Cerebellar cortex (tissue), 1 donor: ENCODE measurements at regions not wholly inside any gene's neighbourhood (a gene's known extent, or its start where the extent isn't known, plus 50 kb on each side); places are given as distances from the start of the nearest gene placed in this dataset.
"Not testable (repeated sequence)": the region's sequence is repeated elsewhere in the genome, so short reads cannot be mapped to it uniquely, and the experiment has no call there.

Experiments used
- DNase-seq: peaks from one replicate; pipeline ENCODE4 v3.0.0-alpha.2; 2015; ENCODE audit warnings: low spot score

- not testable (repeated sequence) for DNase-seq
These were observed 571.3 kb upstream of the PCDH7 start for GRCh38 chr4:30148828-30149227.

- DNase-seq, result not testable (repeated sequence)
These were observed 570.6 kb upstream of the PCDH7 start for GRCh38 chr4:30149539-30149938.

GRCh38 chr4:30153427-30153826, 566.7 kb upstream of the PCDH7 start:
- no peak for DNase-seq

- no peak for DNase-seq
These were observed 560.0 kb upstream of the PCDH7 start for GRCh38 chr4:30160140-30160539.

- no peak for DNase-seq
These were observed 547.8 kb upstream of the PCDH7 start for GRCh38 chr4:30172416-30172815.

GRCh38 chr4:30181512-30181911, 538.7 kb upstream of the PCDH7 start:
- no peak for DNase-seq

- DNase-seq, result no peak
These were observed 538.3 kb upstream of the PCDH7 start for GRCh38 chr4:30181918-30182317.

- DNase-seq, result no peak
These were observed 537.4 kb upstream of the PCDH7 start for GRCh38 chr4:30182786-30183185.

GRCh38 chr4:30191902-30192301, 528.3 kb upstream of the PCDH7 start:
- DNase-seq, result no peak

GRCh38 chr4:30207389-30207788, 512.8 kb upstream of the PCDH7 start:
- DNase-seq, result no peak

- no peak for DNase-seq
These were observed 511.3 kb upstream of the PCDH7 start for GRCh38 chr4:30208731-30209435.

GRCh38 chr4:30215973-30216372, 504.2 kb upstream of the PCDH7 start:
- not testable (repeated sequence) for DNase-seq

- no peak for DNase-seq
These were observed 475.0 kb upstream of the PCDH7 start for GRCh38 chr4:30245140-30245539.

- no peak for DNase-seq
These were observed 463.9 kb upstream of the PCDH7 start for GRCh38 chr4:30256116-30256832.

GRCh38 chr4:30258949-30259348, 461.2 kb upstream of the PCDH7 start:
- DNase-seq, result no peak

GRCh38 chr4:30262379-30262778, 457.8 kb upstream of the PCDH7 start:
- DNase-seq, result no peak

- no peak for DNase-seq
These were observed 455.7 kb upstream of the PCDH7 start for GRCh38 chr4:30264465-30264864.

- no peak for DNase-seq
These were observed 454.5 kb upstream of the PCDH7 start for GRCh38 chr4:30265716-30266115.

- no peak for DNase-seq
These were observed 451.8 kb upstream of the PCDH7 start for GRCh38 chr4:30268370-30268769.

GRCh38 chr4:30269850-30270249, 450.3 kb upstream of the PCDH7 start:
- DNase-seq, result no peak

GRCh38 chr4:30281986-30282385, 438.2 kb upstream of the PCDH7 start:
- no peak for DNase-seq

GRCh38 chr4:30283336-30283735, 436.8 kb upstream of the PCDH7 start:
- no peak for DNase-seq

- DNase-seq, result no peak
These were observed 425.9 kb upstream of the PCDH7 start for GRCh38 chr4:30294295-30294694.

GRCh38 chr4:30295652-30296051, 424.5 kb upstream of the PCDH7 start:
- no peak for DNase-seq
